ENCODE measurements at regions not wholly inside any gene's neighbourhood (a gene's known extent, or its start where the extent isn't known, plus 50 kb on each side); places are given as distances from the start of the nearest gene placed in this dataset.

- Histone ChIP-seq H3K9me3 (ENCODE audit: control insufficient read depth, insufficient read depth, low read depth, low read length) (no peaks in the 10 kb centered on the region), H3K4me1 (ENCODE audit: control insufficient read depth, insufficient read depth, low read length) (no peaks in the 10 kb centered on the region), H3K36me3 (ENCODE audit: control insufficient read depth in 2 of 2, insufficient read depth in 1 of 2, low read length in 2 of 2) (no peaks in the 10 kb centered on the region), H3K4me3 (ENCODE audit: low read depth, low read length) (no peak overlapping the region), H3K27ac (ENCODE audit: extremely low read depth, low read depth, low read length) (no peak overlapping the region)
- POLR2A ChIA-PET = no interaction called here
- CTCF ChIA-PET = interaction anchor here (0.6 kb wide), 1 partner anchor 35 kb away, joined by 4 read pairs; no protein-coding TSS in a partner anchor
- TF ChIP-seq SALL2 (tag by site-specific recombination; IDR thresholded peaks at IDR 0.05; ENCODE audit: borderline replicate concordance) (no peak), SCRT2 (tag by site-specific recombination; IDR thresholded peaks at IDR 0.05) (no peak), ZNF394 (tag by site-specific recombination; IDR thresholded peaks at IDR 0.05; ENCODE audit: borderline replicate concordance) (no peak), ZNF510 (tag by site-specific recombination; IDR thresholded peaks at IDR 0.05; ENCODE audit: insufficient replicate concordance) (no peak), ZNF140 (tag by site-specific recombination; IDR thresholded peaks at IDR 0.05) (no peak), GLI4 (tag by site-specific recombination; IDR thresholded peaks at IDR 0.05) (no peak), ELK4 (IDR thresholded peaks at IDR 0.05; ENCODE audit: borderline replicate concordance, low read depth, low read length) (no peak)
These were observed 310.5 kb downstream of the ETNK1 start for GRCh38 chr12:22935501-22935900.

- Histone ChIP-seq H3K4me1 (ENCODE audit: control insufficient read depth, insufficient read depth, low read length) (no peaks in the 10 kb centered on the region), H3K36me3 (ENCODE audit: control insufficient read depth in 2 of 2, insufficient read depth in 1 of 2, low read length in 2 of 2) (no peaks in the 10 kb centered on the region), H3K4me3 (ENCODE audit: low read depth, low read length) (no peak overlapping the region), H3K9me3 (ENCODE audit: control insufficient read depth, insufficient read depth, low read depth, low read length) (no peaks in the 10 kb centered on the region), H3K27ac (ENCODE audit: extremely low read depth, low read depth, low read length) (no peak overlapping the region)
- CTCF ChIA-PET = no interaction called here
- POLR2A ChIA-PET = no interaction called here
- TF ChIP-seq HIC1 (tag by site-specific recombination; IDR thresholded peaks at IDR 0.05) (no peak), ZNF830 (tag by site-specific recombination; IDR thresholded peaks at IDR 0.05; ENCODE audit: low read depth) (no peak), ZNF600 (tag by site-specific recombination; IDR thresholded peaks at IDR 0.05) (no peak), ZNF26 (tag by site-specific recombination; IDR thresholded peaks at IDR 0.05) (no peak), ZXDB (tag by site-specific recombination; IDR thresholded peaks at IDR 0.05) (no peak), ZNF354C (tag by site-specific recombination; IDR thresholded peaks at IDR 0.05; ENCODE audit: borderline replicate concordance, low read depth) (no peak), SALL2 (tag by site-specific recombination; IDR thresholded peaks at IDR 0.05; ENCODE audit: borderline replicate concordance) (no peak), REPIN1 (tag by site-specific recombination; IDR thresholded peaks at IDR 0.05; ENCODE audit: low read depth) (no peak), ZNF274 (IDR thresholded peaks at IDR 0.05; ENCODE audit: low read length) (no peak), ZNF274 (tag by site-specific recombination; IDR thresholded peaks at IDR 0.05; ENCODE audit: borderline replicate concordance) (no peak), ZNF132 (tag by site-specific recombination; IDR thresholded peaks at IDR 0.05; ENCODE audit: borderline replicate concordance) (no peak), RBAK (tag by site-specific recombination; IDR thresholded peaks at IDR 0.05) (no peak), GFI1B (tag by site-specific recombination; IDR thresholded peaks at IDR 0.05) (no peak), ZNF623 (tag by site-specific recombination; IDR thresholded peaks at IDR 0.05) (no peak), MZF1 (tag by site-specific recombination; IDR thresholded peaks at IDR 0.05; ENCODE audit: borderline replicate concordance) (no peak), ZNF561 (tag by site-specific recombination; IDR thresholded peaks at IDR 0.05; ENCODE audit: borderline replicate concordance) (no peak)
These were observed 313.4 kb downstream of the ETNK1 start for GRCh38 chr12:22938323-22938722.
